ENCODE measurements at regions not wholly inside any gene's neighbourhood (a gene's known extent, or its start where the extent isn't known, plus 50 kb on each side); places are given as distances from the start of the nearest gene placed in this dataset.
"Not testable (repeated sequence)": the region's sequence is repeated elsewhere in the genome, so short reads cannot be mapped to it uniquely, and the experiment has no call there.

- no peak for DNase-seq
Observed at GRCh38 chr19:37303591-37304171, 67.2 kb upstream of the ZNF527 start.

DNA sequence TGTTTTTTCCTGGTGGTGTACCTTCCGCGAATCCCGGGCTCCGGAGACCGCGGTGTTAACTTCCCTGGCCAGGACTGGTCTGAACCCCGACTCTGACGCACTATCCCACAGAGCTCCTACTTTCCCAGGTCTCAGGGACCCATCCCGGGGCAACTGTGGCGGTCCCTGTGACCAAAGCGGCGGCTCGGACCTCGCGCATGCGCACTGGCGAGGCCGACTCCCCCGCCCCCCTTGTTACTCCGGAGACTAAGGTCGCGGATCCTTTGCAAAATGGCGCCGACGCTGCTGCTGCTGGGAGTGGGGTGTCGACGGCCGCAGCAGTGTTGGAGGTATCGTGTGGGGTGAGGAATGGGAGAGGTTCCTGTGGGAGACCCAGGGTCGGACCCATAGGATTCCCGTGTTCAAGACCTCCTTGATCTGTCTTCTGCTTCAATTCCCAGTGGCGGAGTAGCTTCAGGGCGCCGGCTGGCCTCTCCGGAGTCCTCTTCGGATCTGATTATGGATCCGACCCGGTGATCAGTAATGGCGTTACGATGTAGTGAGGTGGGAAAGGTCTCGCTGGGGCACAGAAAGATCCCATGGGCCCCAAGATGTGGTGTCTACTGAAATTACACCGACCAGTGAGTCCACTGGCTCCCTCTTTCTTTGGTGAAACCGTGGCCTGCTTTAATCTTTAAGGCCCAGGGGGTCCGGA is 66.6 kb upstream of the ZNF527 start:
- DNase-seq: no peak

DNA sequence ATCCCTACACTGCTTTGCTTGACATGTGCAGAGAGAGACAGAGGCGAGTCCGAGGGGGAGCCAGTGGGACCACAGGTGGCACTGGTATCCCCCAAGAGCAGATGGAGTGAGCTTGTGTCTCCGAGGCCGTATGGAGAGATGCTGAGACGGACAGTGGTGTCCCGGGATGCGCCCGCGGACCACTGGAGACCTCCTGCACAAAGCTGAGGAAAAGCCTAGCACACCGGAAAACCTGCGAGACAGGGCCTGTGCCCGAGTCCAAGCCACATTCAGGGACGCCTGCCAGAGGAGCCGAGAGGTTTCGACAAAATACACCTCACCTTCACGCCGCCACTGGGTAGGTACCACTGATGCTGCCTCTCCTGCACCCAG is 66.0 kb upstream of the ZNF527 start:
- no peak for DNase-seq

- DNase-seq: no peak
Observed at GRCh38 chr19:37306383-37306963, 64.4 kb upstream of the ZNF527 start.

DNA sequence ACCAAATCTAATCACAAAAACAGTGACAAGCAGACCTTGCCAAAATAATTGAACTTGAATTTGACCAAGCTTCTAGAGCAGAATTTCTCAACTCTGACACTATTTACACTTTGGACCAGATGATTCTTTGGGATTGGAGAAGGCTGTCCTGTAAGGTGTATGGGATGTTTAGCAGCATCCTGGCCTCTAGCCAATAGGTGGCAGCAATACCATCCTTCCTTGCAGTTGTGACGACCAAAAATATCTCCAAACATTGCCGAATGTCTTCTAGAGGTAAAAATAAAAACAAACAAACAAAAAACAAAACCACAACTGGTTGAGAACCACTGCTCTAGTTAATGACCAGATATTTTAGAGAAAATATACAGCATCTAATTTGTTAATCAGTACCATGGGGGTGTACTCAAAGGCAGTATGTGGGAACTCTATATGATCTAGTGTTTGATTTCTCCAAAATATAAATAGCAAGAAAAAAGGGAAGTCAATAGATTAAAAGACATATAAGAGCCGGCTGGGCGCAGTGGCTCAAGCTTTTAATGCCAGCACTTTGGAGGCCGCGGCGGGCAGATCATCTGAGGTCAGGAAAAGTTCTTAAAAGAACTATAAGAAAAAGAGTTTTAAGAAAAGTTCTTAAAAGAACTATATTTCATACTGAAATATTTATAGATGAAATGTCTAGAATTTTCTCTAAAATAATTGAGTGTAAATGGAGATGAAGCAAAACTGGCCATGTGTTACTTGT is 60.9 kb upstream of the ZNF527 start:
- DNase-seq: peak in 1 of 2 donors; percentile 21

DNA sequence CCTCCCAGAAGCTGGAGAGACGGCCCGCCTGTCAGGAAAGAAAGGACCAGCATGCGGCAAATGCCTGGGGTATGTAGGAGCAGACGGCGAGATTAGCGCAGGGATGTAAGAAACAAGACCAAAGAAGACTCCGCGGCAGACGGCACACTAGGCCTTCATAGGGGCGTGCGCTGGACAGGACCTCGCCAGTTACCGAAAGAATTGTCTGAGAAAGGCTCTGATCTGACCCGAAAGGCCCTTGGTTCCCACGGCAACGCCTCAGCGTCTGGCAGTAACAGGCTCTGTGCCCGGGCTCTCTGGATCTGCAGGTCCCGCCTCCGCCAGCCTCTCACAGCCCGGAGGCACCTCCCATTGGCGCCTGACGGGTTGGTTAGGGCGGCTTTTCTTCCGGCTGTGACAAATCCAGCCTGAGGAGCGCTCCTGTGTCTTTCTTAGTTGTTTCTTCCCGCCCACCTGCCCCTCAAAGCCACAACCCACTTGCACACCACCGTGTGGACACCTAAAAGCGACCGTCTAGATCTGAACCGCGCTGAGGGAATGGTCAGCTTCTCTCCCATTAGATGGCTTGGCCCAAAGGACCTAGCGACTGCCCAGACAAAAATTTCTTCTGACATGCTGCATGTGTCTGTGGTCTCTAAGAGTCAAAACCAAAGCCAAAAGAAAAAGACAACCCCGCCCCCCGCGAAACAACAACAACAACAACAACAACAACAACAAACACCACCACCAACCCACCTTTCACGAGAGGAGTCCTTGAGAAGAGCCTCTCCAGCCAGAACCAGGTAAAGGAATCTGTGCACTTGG is 58.2 kb upstream of the ZNF527 start:
- DNase-seq: peak; percentile 33 to 43

DNA sequence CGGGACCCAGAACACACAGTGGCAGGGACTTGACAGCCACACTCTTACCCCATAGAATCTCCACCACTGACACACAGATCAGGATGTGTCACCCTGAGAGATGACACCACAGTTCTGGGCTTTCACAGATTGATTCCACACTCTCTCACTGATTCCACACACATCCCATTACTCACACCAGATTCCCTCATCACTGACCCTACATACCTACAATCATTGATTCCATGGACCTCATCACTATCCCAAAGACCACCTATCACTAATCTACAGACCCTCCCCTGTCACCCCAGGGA is 57.6 kb upstream of the ZNF527 start:
- no peak for DNase-seq

GRCh38 chr19:37317403-37318209 is 53.3 kb upstream of the ZNF527 start:
- peak; percentile 88 to 90 for DNase-seq

- DNase-seq: not testable (repeated sequence)
Observed at GRCh38 chr19:37320988-37321387, 49.9 kb upstream of the ZNF527 start.
